Lower lobe of right lung (tissue), 2 donors: ENCODE measurements at regions not wholly inside any gene's neighbourhood (a gene's known extent, or its start where the extent isn't known, plus 50 kb on each side); places are given as distances from the start of the nearest gene placed in this dataset.

ENCODE experiments used
- ATAC-seq, 2 donors: fragments of 200-7000 bp; cut with Tn5 transposase; one replicate each; pipeline ENCODE4 v1.9.1; 2020 to 2022; ENCODE audit warnings: mild to moderate bottlenecking in 2 of 2, moderate library complexity in 2 of 2
- DNase-seq: peaks from one replicate; pipeline ENCODE4 v3.0.0-alpha.2; 2020
- H3K27ac ChIP-seq: fragments of 200-600 bp; one replicate; pipeline ENCODE4 v1.8.0; 2022
- H3K27me3 ChIP-seq: fragments of 200-600 bp; one replicate; pipeline ENCODE4 v1.8.0; 2022; ENCODE audit warnings: low read depth
- H3K36me3 ChIP-seq: fragments of 200-600 bp; one replicate; pipeline ENCODE4 v1.8.0; 2022; ENCODE audit warnings: mild to moderate bottlenecking
- H3K4me1 ChIP-seq: fragments of 200-600 bp; one replicate; pipeline ENCODE4 v1.8.0; 2022
- H3K4me3 ChIP-seq: fragments of 200-600 bp; one replicate; pipeline ENCODE4 v1.8.0; 2022; ENCODE audit warnings: mild to moderate bottlenecking
- H3K9me3 ChIP-seq: fragments of 200-600 bp; one replicate; pipeline ENCODE4 v1.8.0; 2022
- CTCF ChIP-seq: fragments of 200-600 bp; IDR thresholded peaks from one replicate; pipeline ENCODE4 v1.8.0; 2022; ENCODE audit warnings: antibody characterized with exemption, mild to moderate bottlenecking
- intact Hi-C: fragments of 100-400 bp; cut with DNase I; formaldehyde crosslinking; loops from one replicate; pipeline ENCODE4 v1.11.0; 2022
- donor health status: DM: no; HTN: yes; CAD: no; lungs with severe emphysema.

DNA sequence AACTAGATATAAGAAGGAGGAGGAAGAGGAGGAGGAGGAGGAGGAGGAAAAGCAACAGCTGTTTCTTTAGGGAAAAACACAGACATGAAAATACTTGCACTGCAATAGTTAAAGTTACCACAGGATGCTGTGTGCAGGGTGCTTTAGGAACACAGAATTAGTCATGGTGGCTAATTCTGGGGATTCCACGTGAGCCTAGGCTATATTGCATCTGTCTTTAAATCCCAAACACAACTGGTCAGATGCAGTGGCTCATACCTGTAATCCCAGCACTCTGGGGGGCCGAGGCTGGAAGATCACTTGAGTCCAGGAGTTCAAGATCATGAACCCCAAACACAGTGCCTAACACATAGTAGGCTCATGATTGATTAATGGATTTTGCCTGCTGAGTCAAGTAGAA, 155.3 kb upstream of the C16orf82 start:
- H3K4me3 ChIP-seq: no peak overlapping the region

GRCh38 chr16:26913851-26914250, 152.9 kb upstream of the C16orf82 start:
- ATAC-seq (no peak), DNase-seq (no peak)
- Histone ChIP-seq H3K9me3 (no peaks in the 10 kb centered on the region), H3K4me3 (no peak overlapping the region), H3K27ac (no peak overlapping the region), H3K27me3 (no peaks in the 10 kb centered on the region), H3K4me1 (no peaks in the 10 kb centered on the region), H3K36me3 (no peaks in the 10 kb centered on the region)
- intact Hi-C loops: no loop called here
- TF ChIP-seq CTCF: no peak

More for the DNA sequence above, 155.3 kb upstream of the C16orf82 start:
- Histone ChIP-seq H3K4me1 (no peaks in the 10 kb centered on the region), H3K9me3 (no peaks in the 10 kb centered on the region), H3K27ac (no peak overlapping the region), H3K36me3 (no peaks in the 10 kb centered on the region), H3K27me3 (no peaks in the 10 kb centered on the region)
- intact Hi-C loops: no loop called here
- no peak for ATAC-seq
- no peak for TF ChIP-seq CTCF
- DNase-seq: no peak

DNA sequence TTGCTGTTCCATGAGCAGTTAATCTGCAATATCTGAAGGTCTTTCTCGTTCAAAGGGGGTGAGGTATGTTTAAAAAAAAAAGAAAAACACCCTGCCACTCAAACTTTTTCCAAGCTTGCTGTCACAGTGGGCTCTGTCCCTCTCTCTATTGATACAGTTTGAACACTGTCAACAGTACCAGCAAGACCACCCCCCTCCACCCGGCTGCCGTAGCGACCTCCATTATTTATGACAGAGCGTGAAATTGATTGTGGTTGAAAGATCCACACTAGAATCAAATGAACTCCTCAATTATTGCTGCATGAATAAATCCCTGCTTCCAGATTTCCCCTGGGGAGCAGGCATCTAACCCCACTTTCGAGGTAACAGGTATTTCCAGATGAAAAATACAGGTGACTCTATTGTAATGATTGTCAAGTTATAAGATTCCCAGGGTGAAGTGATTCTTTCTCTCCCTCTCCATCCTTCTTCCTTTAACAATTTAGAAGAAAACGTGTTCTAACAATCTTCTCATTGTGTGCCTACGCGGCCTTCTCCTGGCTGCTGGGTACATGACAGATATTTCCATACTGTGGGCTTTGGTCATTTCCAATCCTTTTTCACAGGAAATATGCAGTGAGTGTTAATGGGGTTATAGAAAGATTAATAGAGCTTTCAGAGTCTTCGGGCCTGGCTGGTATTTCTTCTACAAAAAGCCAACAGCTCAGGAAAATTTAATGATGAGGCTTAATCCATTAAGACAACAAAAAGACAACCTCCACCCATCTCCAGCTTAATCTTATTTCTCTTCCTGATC, 135.7 kb upstream of the C16orf82 start:
- ATAC-seq (no peak), DNase-seq (no peak)
- TF ChIP-seq CTCF: no peak
- H3K36me3 ChIP-seq: no peaks in the 10 kb centered on the region
- intact Hi-C loops: no loop called here
- H3K9me3 ChIP-seq: no peaks in the 10 kb centered on the region
- no peaks in the 10 kb centered on the region for H3K4me1 ChIP-seq
- H3K27ac ChIP-seq: no peak overlapping the region
- H3K4me3 ChIP-seq: no peak overlapping the region
- no peaks in the 10 kb centered on the region for H3K27me3 ChIP-seq

- no peak for TF ChIP-seq CTCF
- no peak for ATAC-seq
- Histone ChIP-seq H3K4me3 (no peak overlapping the region), H3K4me1 (no peaks in the 10 kb centered on the region), H3K27ac (no peak overlapping the region), H3K36me3 (no peaks in the 10 kb centered on the region), H3K9me3 (no peaks in the 10 kb centered on the region), H3K27me3 (no peaks in the 10 kb centered on the region)
- DNase-seq: no peak
- intact Hi-C loops: no loop called here
Observed at GRCh38 chr16:26950636-26951035, 116.1 kb upstream of the C16orf82 start.

GRCh38 chr16:26951950-26952349, 114.8 kb upstream of the C16orf82 start:
- ATAC-seq: no peak

More at GRCh38 chr16:26951950-26952349, 114.8 kb upstream of the C16orf82 start:
- H3K4me3 ChIP-seq: no peak overlapping the region
- TF ChIP-seq CTCF: no peak
- intact Hi-C loops: no loop called here
- no peaks in the 10 kb centered on the region for H3K4me1 ChIP-seq
- no peak for DNase-seq
- no peak overlapping the region for H3K27ac ChIP-seq
- no peaks in the 10 kb centered on the region for H3K36me3 ChIP-seq
- H3K27me3 ChIP-seq: no peaks in the 10 kb centered on the region
- H3K9me3 ChIP-seq: no peaks in the 10 kb centered on the region
